SK-N-SH treated with all-trans-retinoic acid at 6 μM for 48 hours (cell line): ENCODE measurements at regions not wholly inside any gene's neighbourhood (a gene's known extent, or its start where the extent isn't known, plus 50 kb on each side); places are given as distances from the start of the nearest gene placed in this dataset.

Source experiments
- ATAC-seq: fragments of 200-7000 bp; cut with Tn5 transposase; 3 replicates; pipeline ENCODE4 v1.9.1; 2020; ENCODE audit warnings: mild to moderate bottlenecking, moderate library complexity
- BACH2 ChIP-seq: fragments of 250-450 bp; sonication (Bioruptor Pico); IDR thresholded peaks from 2 replicates; pipeline ENCODE4 v1.9.0; 2021; ENCODE audit warnings: mild to moderate bottlenecking, borderline replicate concordance
- CSDC2 ChIP-seq: fragments of 250-450 bp; sonication (Bioruptor Pico); IDR thresholded peaks from 2 replicates; pipeline ENCODE4 v1.5.0; 2020; ENCODE audit warnings: mild to moderate bottlenecking, moderate library complexity
- CSRNP3 ChIP-seq: fragments of 250-450 bp; sonication (Bioruptor Pico); IDR thresholded peaks from 2 replicates; pipeline ENCODE4 v1.5.1; 2021; ENCODE audit warnings: mild to moderate bottlenecking, moderate library complexity
- ESRRG ChIP-seq: fragments of 250-450 bp; sonication (Bioruptor Pico); IDR thresholded peaks from 2 replicates; pipeline ENCODE4 v1.6.1; 2021; ENCODE audit warnings: mild to moderate bottlenecking
- GLIS3 ChIP-seq: fragments of 250-450 bp; sonication (Bioruptor Pico); IDR thresholded peaks from 2 replicates; pipeline ENCODE4 v1.5.0; 2020; ENCODE audit warnings: mild to moderate bottlenecking, moderate library complexity
- ISL1 ChIP-seq: fragments of 250-450 bp; sonication (Bioruptor Pico); IDR thresholded peaks from 2 replicates; pipeline ENCODE4 v2.1.2; 2022; ENCODE audit warnings: mild to moderate bottlenecking, moderate library complexity
- OSR1 ChIP-seq: fragments of 250-450 bp; sonication (Bioruptor Pico); IDR thresholded peaks from 2 replicates; pipeline ENCODE4 v1.8.0; 2022; ENCODE audit warnings: moderate library complexity, mild to moderate bottlenecking, inconsistent platforms
- PATZ1 ChIP-seq: fragments of 250-450 bp; sonication (Bioruptor Pico); IDR thresholded peaks from 2 replicates; pipeline ENCODE4 v1.8.0; 2020; ENCODE audit warnings: mild to moderate bottlenecking, moderate library complexity, borderline replicate concordance
- POU6F1 ChIP-seq: fragments of 250-450 bp; sonication (Bioruptor Pico); IDR thresholded peaks from 2 replicates; pipeline ENCODE4 v1.8.0; 2021; ENCODE audit warnings: low read depth, mild to moderate bottlenecking, moderate library complexity, borderline replicate concordance
- PPARA ChIP-seq: fragments of 250-450 bp; sonication (Bioruptor Pico); IDR thresholded peaks from 2 replicates; pipeline ENCODE4 v1.5.0; 2020; ENCODE audit warnings: mild to moderate bottlenecking, borderline replicate concordance
- RARB ChIP-seq: fragments of 250-450 bp; sonication (Bioruptor Pico); IDR thresholded peaks from 2 replicates; pipeline ENCODE4 v1.8.0; 2021; ENCODE audit warnings: mild to moderate bottlenecking, moderate library complexity
- SNAI2 ChIP-seq: fragments of 250-450 bp; sonication (Bioruptor Pico); IDR thresholded peaks from 2 replicates; pipeline ENCODE4 v1.5.0; 2020; ENCODE audit warnings: mild to moderate bottlenecking, moderate library complexity
- TCF4 ChIP-seq: fragments of 250-450 bp; sonication (Bioruptor Pico); IDR thresholded peaks from 2 replicates; pipeline ENCODE4 v1.8.0; 2021; ENCODE audit warnings: mild to moderate bottlenecking, moderate library complexity, borderline replicate concordance
- TOX ChIP-seq: fragments of 250-450 bp; sonication (Bioruptor Pico); IDR thresholded peaks from 2 replicates; pipeline ENCODE4 v1.8.0; 2021; ENCODE audit warnings: mild to moderate bottlenecking, moderate library complexity, borderline replicate concordance
- TSHZ2 ChIP-seq: fragments of 250-450 bp; sonication (Bioruptor Pico); IDR thresholded peaks from 2 replicates; pipeline ENCODE4 v1.5.0; 2020; ENCODE audit warnings: mild to moderate bottlenecking, moderate library complexity
- ZC3H10 ChIP-seq: fragments of 250-450 bp; sonication (Bioruptor Pico); IDR thresholded peaks from 2 replicates; pipeline ENCODE4 v1.5.1; 2021; ENCODE audit warnings: mild to moderate bottlenecking, moderate library complexity
- ZFP3 ChIP-seq: fragments of 250-450 bp; sonication (Bioruptor Pico); IDR thresholded peaks from 2 replicates; pipeline ENCODE4 v1.5.0; 2020; ENCODE audit warnings: mild to moderate bottlenecking, moderate library complexity
- ZFP30 ChIP-seq: fragments of 450-650 bp; formaldehyde crosslinking; IDR thresholded peaks from 2 replicates; pipeline ENCODE4 v1.5.0; 2022; ENCODE audit warnings: mild to moderate bottlenecking, moderate library complexity
- ZNF70 ChIP-seq: fragments of 450-650 bp; formaldehyde crosslinking; IDR thresholded peaks from 2 replicates; pipeline ENCODE4 v1.5.0; 2020; ENCODE audit warnings: mild to moderate bottlenecking, moderate library complexity
- ZNF8 ChIP-seq: fragments of 450-650 bp; formaldehyde crosslinking; IDR thresholded peaks from 2 replicates; pipeline ENCODE4 v1.5.0; 2020; ENCODE audit warnings: mild to moderate bottlenecking, moderate library complexity

GRCh38 chr5:126373375-126374108 lies 49.7 kb upstream of the GRAMD2B start:
- no peak for TF ChIP-seq CSRNP3 (CRISPR knock-in tag)
- TF ChIP-seq ZFP30 (CRISPR knock-in tag): no peak
- no peak for TF ChIP-seq ZC3H10
- TF ChIP-seq OSR1 (CRISPR knock-in tag): no peak
- TF ChIP-seq TCF4 (CRISPR knock-in tag): no peak
- no peak for TF ChIP-seq TOX (CRISPR knock-in tag)
- TF ChIP-seq CSDC2 (CRISPR knock-in tag): no peak
- TF ChIP-seq TSHZ2 (CRISPR knock-in tag): no peak
- no peak for TF ChIP-seq GLIS3 (CRISPR knock-in tag)
- TF ChIP-seq POU6F1 (CRISPR knock-in tag): no peak
- no peak for TF ChIP-seq SNAI2
- no peak for TF ChIP-seq PPARA (CRISPR knock-in tag)
- no peak for TF ChIP-seq ESRRG (CRISPR knock-in tag)
- TF ChIP-seq ZFP3 (CRISPR knock-in tag): no peak
- no peak for TF ChIP-seq PATZ1 (CRISPR knock-in tag)
- no peak for TF ChIP-seq ZNF70 (CRISPR knock-in tag)
- no peak for TF ChIP-seq ISL1 (CRISPR knock-in tag)
- no peak for TF ChIP-seq BACH2 (CRISPR knock-in tag)
- no peak for TF ChIP-seq ZNF8 (CRISPR knock-in tag)
- TF ChIP-seq RARB (CRISPR knock-in tag): no peak
- ATAC-seq: no peak; the same call in 2 of the 3 replicates
